Neural crest cell (in vitro differentiated cells): ENCODE measurements at regions not wholly inside any gene's neighbourhood (a gene's known extent, or its start where the extent isn't known, plus 50 kb on each side); places are given as distances from the start of the nearest gene placed in this dataset.
A peak's percentile ranks its signal among the peaks of the same experiment; 100 is the strongest.
"Not testable (repeated sequence)": the region's sequence is repeated elsewhere in the genome, so short reads cannot be mapped to it uniquely, and the experiment has no call there.

ENCODE experiments used
- DNase-seq: peaks from one replicate; pipeline ENCODE4 v3.0.0; 2021; ENCODE audit warnings: low read depth, mixed read lengths, low spot score
- H3K27ac Mint-ChIP-seq: one replicate; pipeline ENCODE4 v1.8.0; 2021; ENCODE audit warnings: mild to moderate bottlenecking, mixed read lengths; ENCODE audit not compliant: unreplicated experiment
- H3K27me3 Mint-ChIP-seq: 2 replicates; pipeline ENCODE4 v1.8.0; 2021; ENCODE audit warnings: low read depth, mild to moderate bottlenecking, mixed read lengths
- H3K36me3 Mint-ChIP-seq: 2 replicates; pipeline ENCODE4 v1.8.0; 2021; ENCODE audit warnings: low read depth, mild to moderate bottlenecking, mixed read lengths
- H3K4me1 Mint-ChIP-seq: 2 replicates; pipeline ENCODE4 v1.8.0; 2021; ENCODE audit warnings: mixed read lengths
- H3K4me3 Mint-ChIP-seq: one replicate; pipeline ENCODE4 v1.8.0; 2021; ENCODE audit warnings: mild to moderate bottlenecking, mixed read lengths
- H3K9me3 Mint-ChIP-seq: 2 replicates; pipeline ENCODE4 v1.8.0; 2021; ENCODE audit warnings: mixed read lengths
- CTCF ChIP-seq: fragments of 200-600 bp; sonication (generic); conservative IDR thresholded peaks from 2 replicates; pipeline ENCODE4 v1.5.0; 2021; ENCODE audit warnings: antibody characterized with exemption, mild to moderate bottlenecking

GRCh38 chr13:52235900-52236595, 76.7 kb upstream of the NEK3 start:
- H3K9me3 Mint-ChIP-seq, H3K36me3 Mint-ChIP-seq, H3K4me3 Mint-ChIP-seq, H3K27ac Mint-ChIP-seq, H3K27me3 Mint-ChIP-seq, H3K4me1 Mint-ChIP-seq: not testable (repeated sequence)
- peak; percentile 57 for DNase-seq
- TF ChIP-seq CTCF = peak; percentile 76

GRCh38 chr13:52234928-52235327, 75.5 kb upstream of the NEK3 start:
- not testable (repeated sequence) for H3K36me3 Mint-ChIP-seq, DNase-seq, H3K4me1 Mint-ChIP-seq, H3K27me3 Mint-ChIP-seq, H3K27ac Mint-ChIP-seq, H3K4me3 Mint-ChIP-seq, H3K9me3 Mint-ChIP-seq

GRCh38 chr13:52223063-52223462, 63.7 kb upstream of the NEK3 start:
- H3K36me3 Mint-ChIP-seq, H3K4me1 Mint-ChIP-seq, H3K27ac Mint-ChIP-seq, H3K4me3 Mint-ChIP-seq, H3K9me3 Mint-ChIP-seq, H3K27me3 Mint-ChIP-seq, DNase-seq: not testable (repeated sequence)

- not testable (repeated sequence) for DNase-seq, H3K27ac Mint-ChIP-seq, H3K9me3 Mint-ChIP-seq, H3K4me3 Mint-ChIP-seq, H3K36me3 Mint-ChIP-seq, H3K27me3 Mint-ChIP-seq, H3K4me1 Mint-ChIP-seq
Measured at GRCh38 chr13:52213920-52214319, 54.5 kb upstream of the NEK3 start.

GRCh38 chr13:52212886-52213285, 53.5 kb upstream of the NEK3 start:
- not testable (repeated sequence) for H3K36me3 Mint-ChIP-seq, DNase-seq, H3K27me3 Mint-ChIP-seq, H3K27ac Mint-ChIP-seq, H3K4me3 Mint-ChIP-seq, H3K9me3 Mint-ChIP-seq, H3K4me1 Mint-ChIP-seq

DNA sequence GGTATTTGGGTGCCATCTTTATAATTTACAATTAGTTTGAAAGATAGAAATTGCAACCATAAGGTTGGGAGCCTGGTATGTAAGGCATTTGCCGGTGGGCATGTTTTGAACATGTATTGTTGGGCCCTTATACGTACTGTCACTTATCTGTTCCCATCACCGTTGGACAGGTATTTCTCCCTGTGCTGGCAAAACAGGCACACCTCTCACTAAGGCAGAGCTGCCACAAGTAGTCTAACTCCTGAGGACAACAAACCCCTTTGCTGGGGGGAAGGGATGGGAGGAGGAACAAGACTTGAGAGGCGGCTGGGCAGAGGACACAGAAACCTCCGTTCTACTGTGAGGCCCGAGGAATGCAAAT, 52.0 kb upstream of the NEK3 start:
- not testable (repeated sequence) for H3K27me3 Mint-ChIP-seq, H3K4me1 Mint-ChIP-seq, H3K4me3 Mint-ChIP-seq, DNase-seq, H3K36me3 Mint-ChIP-seq, H3K9me3 Mint-ChIP-seq
- H3K27ac Mint-ChIP-seq = peak overlapping the region; percentile 96

DNA sequence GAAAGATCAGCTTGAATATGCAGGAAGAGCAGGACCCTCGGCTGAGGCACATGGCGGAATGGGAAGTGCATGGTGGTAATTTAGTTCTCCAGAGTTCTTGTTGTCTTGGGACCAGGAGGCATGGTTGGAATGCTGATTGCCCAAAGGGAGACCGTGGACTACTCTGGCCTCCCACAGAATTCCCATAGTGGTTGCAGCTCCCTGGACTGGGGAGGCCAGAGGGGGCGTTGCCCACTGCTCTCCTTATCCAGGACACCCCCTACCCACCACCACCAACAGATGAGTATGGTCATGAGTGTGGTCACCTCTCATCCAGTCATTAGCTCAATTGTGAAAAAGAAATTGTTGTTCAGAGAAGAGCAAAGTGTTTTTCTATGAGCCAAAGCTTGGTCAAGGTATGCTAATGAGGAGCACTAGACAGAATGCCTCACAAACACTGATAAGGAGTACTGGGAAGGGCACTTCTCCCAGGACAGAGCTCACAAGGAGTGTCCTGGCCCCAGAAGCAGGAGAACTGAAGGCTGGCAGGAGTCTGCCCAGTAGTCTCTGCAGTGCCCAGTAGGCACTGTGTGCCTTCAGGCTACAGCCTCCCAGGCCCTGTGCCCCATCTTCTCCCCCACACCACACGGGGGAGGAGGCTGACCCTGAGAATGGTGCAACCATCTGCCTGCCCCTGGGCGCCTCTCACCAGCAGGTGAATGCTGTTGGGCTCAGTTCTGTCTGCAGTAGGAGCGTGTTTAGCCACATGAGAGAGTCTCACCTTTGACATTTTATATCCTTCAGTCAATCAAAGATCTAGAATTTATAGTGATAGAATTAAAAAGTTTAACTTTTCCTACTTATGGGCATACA, 51.4 kb upstream of the NEK3 start:
- not testable (repeated sequence) for DNase-seq, H3K9me3 Mint-ChIP-seq, H3K36me3 Mint-ChIP-seq, H3K27ac Mint-ChIP-seq, H3K4me3 Mint-ChIP-seq, H3K4me1 Mint-ChIP-seq, H3K27me3 Mint-ChIP-seq
